ENCODE measurements at regions not wholly inside any gene's neighbourhood (a gene's known extent, or its start where the extent isn't known, plus 50 kb on each side); places are given as distances from the start of the nearest gene placed in this dataset.
"Not testable (repeated sequence)": the region's sequence is repeated elsewhere in the genome, so short reads cannot be mapped to it uniquely, and the experiment has no call there.

GRCh38 chr3:117809186-117810081, 1099.9 kb downstream of the TUSC7 start:
- DNase-seq: no peak

GRCh38 chr3:117811786-117812185, 1102.2 kb downstream of the TUSC7 start:
- DNase-seq: no peak

GRCh38 chr3:117814975-117815374, 1105.4 kb downstream of the TUSC7 start:
- DNase-seq: no peak

- no peak for DNase-seq
Measured at GRCh38 chr3:117817103-117817502, 1107.5 kb downstream of the TUSC7 start.

- no peak for DNase-seq
Measured at GRCh38 chr3:117818592-117818991, 1109.0 kb downstream of the TUSC7 start.

GRCh38 chr3:117820658-117821299, 1111.2 kb downstream of the TUSC7 start:
- DNase-seq: no peak

GRCh38 chr3:117822416-117822815, 1112.8 kb downstream of the TUSC7 start:
- no peak for DNase-seq

- no peak for DNase-seq
Measured at GRCh38 chr3:117836296-117836695, 1126.7 kb downstream of the TUSC7 start.

- DNase-seq: no peak
Measured at GRCh38 chr3:117837391-117837790, 1127.8 kb downstream of the TUSC7 start.

GRCh38 chr3:117842086-117842485, 1132.5 kb downstream of the TUSC7 start:
- DNase-seq: no peak

- DNase-seq: no peak
Measured at GRCh38 chr3:117843356-117843755, 1133.8 kb downstream of the TUSC7 start.

GRCh38 chr3:117844676-117845075, 1135.1 kb downstream of the TUSC7 start:
- no peak for DNase-seq

GRCh38 chr3:117846238-117846637, 1136.7 kb downstream of the TUSC7 start:
- no peak for DNase-seq

GRCh38 chr3:117848606-117849005, 1139.0 kb downstream of the TUSC7 start:
- DNase-seq: no peak

- DNase-seq: no peak
Measured at GRCh38 chr3:117853923-117854668, 1144.5 kb downstream of the TUSC7 start.

- DNase-seq: no peak
Measured at GRCh38 chr3:117856354-117856753, 1146.8 kb downstream of the TUSC7 start.

GRCh38 chr3:117863146-117863545, 1153.6 kb downstream of the TUSC7 start:
- DNase-seq: no peak

- no peak for DNase-seq
Measured at GRCh38 chr3:117865338-117865737, 1155.8 kb downstream of the TUSC7 start.

GRCh38 chr3:117868766-117869165, 1159.2 kb downstream of the TUSC7 start:
- no peak for DNase-seq

GRCh38 chr3:117871934-117872333, 1162.4 kb downstream of the TUSC7 start:
- no peak for DNase-seq

GRCh38 chr3:117872594-117873248, 1161.9 kb downstream of the IGSF11 start:
- DNase-seq: not testable (repeated sequence)

GRCh38 chr3:117873249-117873600, 1161.4 kb downstream of the IGSF11 start:
- DNase-seq: no peak

- DNase-seq: no peak
Measured at GRCh38 chr3:117874028-117874690, 1160.5 kb downstream of the IGSF11 start.
